ENCODE measurements at regions not wholly inside any gene's neighbourhood (a gene's known extent, or its start where the extent isn't known, plus 50 kb on each side); places are given as distances from the start of the nearest gene placed in this dataset.

DNA sequence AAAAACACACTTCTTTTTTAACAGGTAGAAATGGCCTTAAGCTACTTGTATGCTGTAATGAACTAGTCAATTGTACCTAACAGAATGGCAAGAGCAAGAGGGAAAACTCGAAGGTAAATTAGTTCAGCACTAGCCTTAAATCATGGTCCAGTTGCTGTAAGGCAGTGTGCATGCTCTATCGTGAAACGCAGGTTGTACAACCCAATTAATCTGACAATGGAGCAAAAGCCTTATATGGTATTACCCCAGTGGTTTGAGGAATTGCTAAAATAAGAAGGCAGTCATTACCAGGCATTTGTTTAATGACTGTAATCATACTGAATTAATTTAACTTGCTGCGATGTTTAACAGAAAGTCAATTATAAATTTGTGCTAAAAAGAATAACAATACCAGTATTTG is 69.3 kb upstream of the SOX4 start:
- peak; percentile 63 for DNase-seq

DNA sequence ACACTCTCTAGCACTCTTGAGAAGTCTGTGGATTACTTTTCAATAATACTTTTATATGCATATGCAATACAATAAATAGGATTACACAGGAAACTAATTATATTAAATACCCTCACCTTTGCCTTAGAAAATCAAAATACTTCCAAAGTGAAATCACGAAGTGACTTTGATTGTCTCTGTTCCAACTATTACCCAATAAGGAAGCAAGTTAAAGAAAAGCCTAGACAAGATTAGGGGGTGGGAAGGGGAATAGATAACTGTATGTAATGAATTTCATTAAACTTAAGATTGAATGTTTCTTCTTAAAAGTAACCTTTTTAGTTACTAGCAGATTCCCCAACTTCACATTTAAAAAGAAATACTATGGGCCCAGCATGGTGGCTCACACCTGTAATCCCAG is 66.6 kb upstream of the SOX4 start:
- DNase-seq = no peak

DNA sequence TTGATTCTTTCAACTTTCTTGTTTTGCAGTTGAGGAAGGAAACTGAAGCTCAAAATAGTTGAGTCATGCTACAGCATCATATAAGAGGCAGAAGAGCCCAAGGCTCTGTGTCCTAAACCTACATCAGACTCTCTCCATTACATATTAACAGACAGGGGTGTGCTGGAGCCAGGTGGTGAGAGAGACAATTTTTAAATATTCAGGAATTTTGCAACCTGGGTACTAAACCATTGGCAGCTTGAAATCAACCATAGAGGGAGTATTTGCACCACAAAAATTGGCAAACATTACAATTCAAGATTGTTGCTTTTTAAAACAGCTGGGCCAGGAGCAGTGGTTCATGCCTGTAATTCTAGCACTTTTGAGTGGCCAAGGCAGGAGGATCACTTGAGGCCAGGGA is 65.8 kb upstream of the SOX4 start:
- DNase-seq = no peak

DNA sequence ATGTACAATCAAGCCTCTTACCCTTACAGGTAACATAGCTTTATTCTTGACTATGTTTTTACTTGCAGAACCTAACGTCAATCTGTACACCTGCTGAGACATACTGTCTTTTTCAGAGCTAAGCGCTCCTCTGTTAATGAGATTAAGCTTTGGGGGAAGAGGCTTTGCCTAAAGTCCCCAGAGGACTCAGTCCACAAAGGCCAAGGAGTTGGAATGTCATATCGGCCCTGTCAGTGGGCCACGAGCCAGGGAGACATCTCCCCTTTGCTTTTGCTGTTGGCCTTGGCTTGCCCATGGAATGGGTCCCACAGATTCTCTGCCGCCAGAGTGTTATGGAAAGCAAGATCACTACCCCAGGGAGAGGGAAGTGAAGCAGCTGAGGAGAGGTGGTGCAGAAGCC is 64.1 kb upstream of the SOX4 start:
- DNase-seq = no peak

DNA sequence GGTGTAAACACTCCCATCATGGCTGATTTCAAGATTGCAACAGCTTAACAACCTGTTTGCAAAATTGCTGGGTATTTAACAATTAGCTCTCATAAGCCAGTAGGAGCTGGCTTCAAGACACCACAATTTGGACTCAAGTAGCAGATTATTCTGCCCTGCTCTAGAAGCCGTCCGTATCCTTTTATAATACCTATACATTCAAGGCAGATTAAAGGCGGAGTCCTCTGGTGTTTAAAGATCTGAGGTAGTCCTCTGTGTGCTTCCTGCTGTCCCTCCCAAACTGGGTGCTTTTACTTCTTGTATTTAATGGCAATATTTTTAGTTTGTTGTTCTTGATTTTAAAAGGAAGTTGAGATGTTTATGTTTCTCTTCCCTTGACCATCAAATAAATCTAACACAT is 62.2 kb upstream of the SOX4 start:
- no peak for DNase-seq

DNA sequence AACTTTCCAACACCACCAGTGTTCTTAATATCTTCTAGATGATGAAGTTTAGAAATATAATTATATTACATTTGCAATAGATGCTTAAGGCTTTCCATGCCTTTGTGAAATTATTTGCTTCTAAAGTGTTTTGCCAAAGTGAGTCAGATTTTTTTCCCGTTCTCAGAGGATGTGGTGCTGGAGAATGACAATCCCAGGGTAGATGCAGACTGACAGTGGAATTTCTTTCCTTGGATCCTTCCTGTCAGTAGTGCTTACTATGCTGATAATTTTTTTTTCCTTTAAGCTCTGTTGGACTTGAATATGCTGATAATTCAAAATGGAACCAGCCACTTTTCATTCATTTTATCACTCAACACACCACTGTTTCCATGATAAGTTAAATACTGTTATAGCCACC is 59.9 kb upstream of the SOX4 start:
- no peak for DNase-seq

DNA sequence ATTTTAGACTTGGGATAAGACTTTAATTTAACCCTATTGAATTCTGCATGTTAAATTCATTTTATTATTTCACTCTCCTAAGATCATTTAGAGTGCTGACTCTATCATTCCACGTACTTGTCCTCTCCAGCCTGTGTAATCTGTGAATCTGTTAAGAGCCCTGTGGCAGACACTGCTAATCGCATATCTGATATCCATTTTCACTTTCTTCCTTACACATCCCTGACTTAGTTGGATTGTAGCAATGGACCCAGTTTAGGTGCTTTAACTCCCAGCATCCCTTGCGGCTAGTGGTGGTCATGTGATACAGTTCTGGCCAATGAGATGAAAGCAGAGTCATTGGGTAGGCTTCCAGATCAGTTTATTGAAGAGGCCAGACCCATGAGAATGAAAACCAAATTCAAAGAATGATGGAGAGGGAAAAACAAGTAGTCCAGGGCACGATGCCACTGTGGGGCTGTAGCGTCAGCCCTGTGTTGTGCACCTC is 57.2 kb upstream of the SOX4 start:
- no peak for DNase-seq

DNA sequence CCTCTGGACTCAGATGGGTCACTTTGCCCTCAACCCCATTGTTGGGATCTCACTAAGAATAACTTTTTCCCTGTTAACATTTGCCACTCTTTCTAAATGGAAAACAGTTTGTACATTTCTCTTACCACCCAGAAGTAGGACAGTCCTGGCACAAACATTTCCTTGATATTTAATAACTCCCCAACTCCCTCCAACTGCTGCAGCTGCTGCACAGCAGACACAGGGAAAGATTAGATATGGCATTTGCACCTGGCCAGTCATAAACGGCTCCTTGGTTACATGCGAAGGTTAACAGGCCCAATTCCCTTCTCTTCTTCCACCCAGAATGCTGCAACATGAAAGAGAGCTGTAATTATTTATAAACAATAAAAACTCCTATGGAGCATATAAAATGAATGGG is 55.9 kb upstream of the SOX4 start:
- no peak for DNase-seq

DNA sequence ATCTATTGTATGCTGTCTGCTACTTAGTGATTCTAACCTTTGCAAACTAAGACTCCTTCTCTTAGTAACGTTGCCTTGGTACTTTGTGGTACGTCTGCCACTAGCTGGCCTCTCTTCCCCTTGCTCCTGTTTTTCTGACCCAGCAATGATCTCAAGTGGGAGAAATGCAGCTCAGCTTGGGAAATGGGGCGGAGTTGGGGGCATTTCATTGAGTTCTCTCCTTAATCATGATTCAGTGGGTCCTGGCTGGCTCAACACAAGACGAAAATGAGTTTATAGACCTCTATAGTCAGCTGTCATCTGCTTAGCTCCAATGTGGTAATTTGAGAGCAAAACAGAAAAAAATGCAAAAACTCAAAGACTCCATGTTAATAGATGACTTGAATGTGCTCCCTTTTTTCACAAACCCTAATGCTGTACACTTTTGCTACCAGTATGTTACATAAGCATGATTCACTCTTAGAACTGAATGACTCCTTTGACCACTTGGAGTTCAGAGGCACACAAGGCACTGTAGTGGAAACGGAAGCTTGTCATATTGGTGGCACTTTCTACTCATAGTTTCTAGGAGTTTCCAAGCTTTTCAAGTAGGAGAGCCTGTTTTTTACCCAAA is 55.3 kb upstream of the SOX4 start:
- DNase-seq = no peak

DNA sequence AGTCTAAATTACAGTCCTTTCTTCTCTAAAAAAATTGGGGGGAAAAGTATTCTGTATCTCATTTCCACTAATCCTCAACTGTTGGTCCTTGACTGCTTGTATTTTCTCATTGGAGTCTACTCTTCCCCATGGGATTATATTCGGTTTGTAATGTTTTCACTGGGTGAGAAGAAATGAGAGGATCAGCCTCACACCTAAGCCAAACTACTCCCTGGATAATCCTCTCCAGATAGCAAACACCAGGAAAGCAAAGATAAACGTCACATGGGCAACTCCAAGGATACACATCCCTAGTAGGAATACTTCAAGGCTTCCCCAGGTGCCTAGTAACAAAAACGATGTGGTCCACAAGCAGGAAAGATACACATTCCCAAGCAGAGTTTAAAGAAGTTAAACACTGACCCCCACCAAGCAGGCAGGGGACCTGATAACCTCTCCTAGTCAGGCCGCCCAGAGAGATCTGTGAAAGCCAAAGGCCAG is 53.9 kb upstream of the SOX4 start:
- DNase-seq = no peak

All from NCI-H774 (cell line).